Endothelial cell of umbilical vein (primary cell): ENCODE measurements at regions not wholly inside any gene's neighbourhood (a gene's known extent, or its start where the extent isn't known, plus 50 kb on each side); places are given as distances from the start of the nearest gene placed in this dataset.

ENCODE experiments used
- BruUV-seq: library from RNA; stranded (reverse); fragments of 400-500 nt; replicated peaks from 2 replicates; lab custom pipeline; 2021; lab: Mats Ljungman, UMichigan
- CTCF ChIA-PET: fragments of 300-600, 350-600 bp; sonication (Branson Sonifier 250); formaldehyde crosslinking; loops from one replicate; lab custom pipeline; 2021; ENCODE audit warnings: antibody characterized with exemption, inconsistent platforms; lab: Charles Lee
- POLR2A ChIA-PET: fragments of 300-600, 350-600 bp; sonication (Branson Sonifier 250); formaldehyde crosslinking; loops from one replicate; lab custom pipeline; 2021; ENCODE audit warnings: antibody characterized with exemption, inconsistent platforms; lab: Charles Lee
- DNase-seq: peaks from one replicate; pipeline ENCODE4 v3.0.0-alpha.2; 2011; ENCODE audit warnings: low read depth, low spot score
- FAIRE-seq: peaks from 2 replicates; lab custom pipeline; 2011; peaks lifted over from hg19 to GRCh38; lab: Jason Lieb, UNC
- H2AFZ ChIP-seq: 2 replicates; pipeline ENCODE4 v1.6.0; 2012; ENCODE audit warnings: low read depth, low read length, control low read depth, inconsistent platforms
- H3K27ac ChIP-seq: 2 replicates; pipeline ENCODE4 v1.5.1; 2011; ENCODE audit warnings: low read depth, mild to moderate bottlenecking, control low read depth, low read length, moderate library complexity; ENCODE audit not compliant: insufficient read depth
- H3K27me3 ChIP-seq, 2 experiments: 2 replicates each; pipeline versions ENCODE4 v1.6.0 to v1.6.1; 2011; ENCODE audit warnings: low read length in 2 of 2, mixed read lengths in 1 of 2; ENCODE audit not compliant: control insufficient read depth in 2 of 2, insufficient read depth in 2 of 2
- H3K36me3 ChIP-seq, 2 experiments: 2 replicates in 1 of 2; 3 replicates in 1 of 2; pipeline ENCODE4 v1.5.1; 2011; ENCODE audit warnings: low read length in 2 of 2, mild to moderate bottlenecking in 1 of 2, moderate library complexity in 1 of 2; ENCODE audit not compliant: control insufficient read depth in 2 of 2, insufficient read depth in 2 of 2; ENCODE audit errors: extremely low read depth in 1 of 2
- H3K4me1 ChIP-seq: 3 replicates; pipeline ENCODE4 v1.5.1; 2011; ENCODE audit warnings: mild to moderate bottlenecking, low read length; ENCODE audit not compliant: control insufficient read depth, insufficient read depth; ENCODE audit errors: extremely low read depth
- H3K4me2 ChIP-seq: 2 replicates; pipeline ENCODE4 v1.6.1; 2011; ENCODE audit warnings: low read length, control low read depth, mixed read lengths; ENCODE audit not compliant: insufficient read depth
- H3K4me3 ChIP-seq, 3 experiments: fragments of 200-600 bp in 1 of 3; sonication (generic), shearing (Covaris generic) in 1 of 3; replicated peaks in 1 of 3; 2 replicates each; pipeline ENCODE4 v1.5.1; 2011 to 2016; ENCODE audit warnings: control low read depth in 3 of 3, low read length in 3 of 3, mild to moderate bottlenecking in 2 of 3, inconsistent platforms in 1 of 3, low read depth in 1 of 3, moderate library complexity in 1 of 3; ENCODE audit not compliant: insufficient read depth in 1 of 3
- H3K79me2 ChIP-seq: 2 replicates; pipeline ENCODE4 v1.6.0; 2012; ENCODE audit warnings: low read length, inconsistent platforms; ENCODE audit not compliant: control insufficient read depth, insufficient read depth
- H3K9ac ChIP-seq: replicated peaks from 2 replicates; pipeline ENCODE3; 2011; ENCODE audit warnings: low read length, control low read depth; ENCODE audit not compliant: insufficient read depth; ENCODE audit errors: extremely low read depth
- H3K9me1 ChIP-seq: replicated peaks from 3 replicates; pipeline ENCODE4 v1.6.0; 2011; ENCODE audit warnings: mild to moderate bottlenecking, low read length; ENCODE audit not compliant: control insufficient read depth, insufficient read depth; ENCODE audit errors: extremely low read depth
- H3K9me3 ChIP-seq: replicated peaks from 2 replicates; pipeline ENCODE4 v1.5.1; 2012; ENCODE audit warnings: low read length, inconsistent platforms; ENCODE audit not compliant: control insufficient read depth, insufficient read depth
- H4K20me1 ChIP-seq: replicated peaks from 2 replicates; pipeline ENCODE3; 2011; ENCODE audit warnings: mild to moderate bottlenecking, low read length; ENCODE audit not compliant: control insufficient read depth, insufficient read depth; ENCODE audit errors: extremely low read depth
- CTCF ChIP-seq, 2 donors: IDR thresholded peaks; 1 replicate in 1 of 2; 2 replicates in 1 of 2; pipeline ENCODE4 v1.5.1; 2011; ENCODE audit warnings: low read length in 2 of 2, mild to moderate bottlenecking in 2 of 2, moderate library complexity in 2 of 2, control low read depth in 1 of 2, inconsistent platforms in 1 of 2, low read depth in 1 of 2; ENCODE audit not compliant: insufficient read depth in 1 of 2; ENCODE audit errors: extremely low read depth in 1 of 2
- EZH2 ChIP-seq: IDR thresholded peaks from 2 replicates; pipeline ENCODE4 v1.6.1; 2012; ENCODE audit warnings: borderline replicate concordance, low read depth, mild to moderate bottlenecking, moderate library complexity, low read length, inconsistent platforms; ENCODE audit not compliant: severe bottlenecking
- FOS ChIP-seq: IDR thresholded peaks from 2 replicates; pipeline ENCODE4 v1.6.1; 2011; ENCODE audit warnings: mild to moderate bottlenecking, low read length, moderate library complexity, borderline replicate concordance; ENCODE audit not compliant: insufficient read depth
- GATA2 ChIP-seq: IDR thresholded peaks from 2 replicates; pipeline ENCODE4 v1.7.0; 2011; ENCODE audit warnings: low read depth, mild to moderate bottlenecking, moderate library complexity, mixed read lengths, low read length; ENCODE audit not compliant: insufficient read length, insufficient read depth
- JUN ChIP-seq: IDR thresholded peaks from 2 replicates; pipeline ENCODE4 v1.6.1; 2011; ENCODE audit warnings: borderline replicate concordance, low read depth; ENCODE audit not compliant: insufficient read length, insufficient read depth
- MAX ChIP-seq: IDR thresholded peaks from 2 replicates; pipeline ENCODE4 v1.6.1; 2011; ENCODE audit not compliant: insufficient read depth, insufficient read length
- MYC ChIP-seq: IDR thresholded peaks from one replicate; pipeline ENCODE4 v1.6.1; 2011; ENCODE audit warnings: mild to moderate bottlenecking, low read depth, low read length
- POLR2A ChIP-seq: IDR thresholded peaks from 2 replicates; pipeline ENCODE4 v1.6.1; 2012; ENCODE audit warnings: low read depth, mild to moderate bottlenecking, control low read depth, low read length
- POLR2AphosphoS5 ChIP-seq: IDR thresholded peaks from 2 replicates; pipeline ENCODE4 v1.6.1; 2012; ENCODE audit warnings: low read depth, mild to moderate bottlenecking, control low read depth, low read length, moderate library complexity; ENCODE audit not compliant: insufficient read depth
- dilution Hi-C: fragments of 300-500 bp; cut with MboI; formaldehyde crosslinking; loops from one replicate; pipeline ENCODE4 v1.15.0; 2019; ENCODE audit warnings: low sequenced_read_pairs; ENCODE audit not compliant: extremely low pct_ligation_motif_present
- intact Hi-C: fragments of 100-400 bp; cut with micrococcal nuclease; formaldehyde crosslinking; loops from one replicate; pipeline ENCODE4 v1.10.0; 2022

- Histone ChIP-seq H2AFZ (no peak overlapping the region), H3K4me1 (no peaks in the 10 kb centered on the region), H4K20me1 (no peaks in the 10 kb centered on the region), H3K4me3 (no peak overlapping the region), H3K79me2 (no peaks in the 10 kb centered on the region), H3K36me3 (no peaks in the 10 kb centered on the region), H3K9ac (no peak overlapping the region), H3K27me3 (peaks cover 0 to 4% of the 10 kb centered on the region in 2 experiments), H3K9me1 (no peaks in the 10 kb centered on the region), H3K9me3 (no peaks in the 10 kb centered on the region), H3K27ac (no peak overlapping the region), H3K4me2 (no peak overlapping the region)
- TF ChIP-seq GATA2 (no peak), CTCF (IDR thresholded peaks at IDR 0.05; ENCODE audit: extremely low read depth in 1 of 2, insufficient read depth in 1 of 2, low read depth in 1 of 2, low read length in 2 of 2) (no peak), POLR2A (no peak), MAX (no peak), MYC (no peak), POLR2AphosphoS5 (no peak), FOS (no peak), JUN (no peak), EZH2 (no peak)
- POLR2A ChIA-PET: interaction anchor here (0.6 kb wide), 1 partner anchor 19 kb away, joined by 3 read pairs; no protein-coding TSS in a partner anchor
- intact Hi-C loops: no loop called here
- no peak for DNase-seq
- no TSS peak for BruUV-seq
- dilution Hi-C loops: no loop called here
- no peak for FAIRE-seq
- CTCF ChIA-PET: interaction anchor here (1.0 to 1.4 kb wide), 5 partner anchors 15 to 106 kb away, joined by 3 to 4 read pairs (median 3); no protein-coding TSS in a partner anchor
Measured at GRCh38 chr2:16718576-16719484, 53.2 kb upstream of the CYRIA start.
